Keratinocyte (primary cell): ENCODE measurements at regions not wholly inside any gene's neighbourhood (a gene's known extent, or its start where the extent isn't known, plus 50 kb on each side); places are given as distances from the start of the nearest gene placed in this dataset.

Experiments used
- CTCF ChIP-seq, 3 experiments: IDR thresholded peaks in 1 of 3; conservative IDR thresholded peaks in 1 of 3; optimal IDR thresholded peaks in 1 of 3; 2 replicates in 2 of 3; 3 replicates in 1 of 3; pipeline versions ENCODE3 to v1.5.1; 2011; ENCODE audit warnings: low read length in 3 of 3, mild to moderate bottlenecking in 3 of 3, moderate library complexity in 2 of 3, control low read depth in 1 of 3, inconsistent platforms in 1 of 3; ENCODE audit not compliant: insufficient read depth in 2 of 3; ENCODE audit errors: extremely low read depth in 1 of 3
- EZH2 ChIP-seq: IDR thresholded peaks from one replicate; pipeline ENCODE4 v1.6.1; 2012; ENCODE audit warnings: inconsistent platforms, mild to moderate bottlenecking, low read length, moderate library complexity

GRCh38 chr9:71442937-71443336 lies 321.5 kb upstream of the TRPM3 start:
- no peak for TF ChIP-seq CTCF (optimal IDR thresholded peaks at IDR 0.05 in 1 of 3, IDR thresholded peaks at IDR 0.05 in 1 of 3, conservative IDR thresholded peaks at IDR 0.05 in 1 of 3; ENCODE audit: extremely low read depth in 1 of 3, insufficient read depth in 2 of 3, low read length in 3 of 3)
- TF ChIP-seq EZH2, result no peak
